Loucy (cell line): ENCODE measurements at regions not wholly inside any gene's neighbourhood (a gene's known extent, or its start where the extent isn't known, plus 50 kb on each side); places are given as distances from the start of the nearest gene placed in this dataset.

Experiments used
- H2AFZ ChIP-seq: fragments of 200-600 bp; sonication (generic); 2 replicates; pipeline ENCODE4 v1.6.0; 2016; ENCODE audit warnings: antibody characterized with exemption, mild to moderate bottlenecking, low read length, moderate library complexity
- H3F3A ChIP-seq: fragments of 200-600 bp; 2 replicates; pipeline ENCODE4 v1.6.0; 2016; ENCODE audit warnings: antibody characterized with exemption, low read depth, mild to moderate bottlenecking
- H3K27me3 ChIP-seq: fragments of 200-600 bp; sonication (generic); 2 replicates; pipeline ENCODE4 v1.6.1; 2014; ENCODE audit warnings: low read length, mild to moderate bottlenecking; ENCODE audit not compliant: insufficient read depth, poor library complexity, severe bottlenecking
- H3K36me3 ChIP-seq: fragments of 200-600 bp; sonication (generic); 2 replicates; pipeline ENCODE4 v1.6.1; 2016; ENCODE audit warnings: low read length; ENCODE audit not compliant: insufficient read depth
- H3K4me1 ChIP-seq: fragments of 200-600 bp; sonication (generic); 2 replicates; pipeline ENCODE4 v1.5.1; 2014; ENCODE audit warnings: low read length, mild to moderate bottlenecking; ENCODE audit not compliant: insufficient read depth, poor library complexity, severe bottlenecking
- H3K4me2 ChIP-seq: fragments of 200-600 bp; sonication (generic); 2 replicates; pipeline ENCODE4 v1.6.0; 2014; ENCODE audit warnings: antibody characterized with exemption, low read length, low read depth, mild to moderate bottlenecking; ENCODE audit not compliant: poor library complexity, severe bottlenecking
- H3K4me3 ChIP-seq: fragments of 200-600 bp; sonication (generic); 2 replicates; pipeline ENCODE4 v1.5.1; 2014; ENCODE audit warnings: low read length, mild to moderate bottlenecking, mixed read lengths; ENCODE audit not compliant: poor library complexity, severe bottlenecking
- H3K79me2 ChIP-seq: fragments of 200-600 bp; sonication (generic); 2 replicates; pipeline ENCODE4 v1.6.1; 2014; ENCODE audit warnings: low read length; ENCODE audit not compliant: insufficient read depth
- H3K9ac ChIP-seq: fragments of 200-600 bp; sonication (generic); 2 replicates; pipeline ENCODE4 v1.6.0; 2014; ENCODE audit warnings: mild to moderate bottlenecking, low read depth, low read length, moderate library complexity; ENCODE audit not compliant: poor library complexity, severe bottlenecking
- H3K9me2 ChIP-seq: fragments of 200-600 bp; sonication (generic); replicated peaks from 2 replicates; pipeline ENCODE4 v1.6.1; 2016; ENCODE audit warnings: low read depth, low read length, mixed read lengths
- H3K9me3 ChIP-seq: fragments of 200-600 bp; sonication (generic); 2 replicates; pipeline ENCODE4 v1.6.1; 2014; ENCODE audit warnings: mild to moderate bottlenecking, antibody characterized with exemption, low read length, low read depth; ENCODE audit not compliant: insufficient read depth
- H4K20me1 ChIP-seq: fragments of 200-600 bp; sonication (generic); 2 replicates; pipeline ENCODE4 v1.6.0; 2014; ENCODE audit warnings: antibody characterized with exemption, low read length, mild to moderate bottlenecking; ENCODE audit not compliant: insufficient read depth, poor library complexity, severe bottlenecking
- EZH2phosphoT487 ChIP-seq: fragments of 200-600 bp; IDR thresholded peaks from 2 replicates; pipeline ENCODE4 v1.6.1; 2018; ENCODE audit warnings: antibody characterized with exemption, mild to moderate bottlenecking, moderate library complexity, borderline replicate concordance
- TF ChIP-seq, protein P1 (sequence below): fragments of 200-600 bp; sonication (generic); conservative IDR thresholded peaks from 2 replicates; pipeline ENCODE4 v1.5.1; 2014; ENCODE audit warnings: mild to moderate bottlenecking, antibody characterized with exemption, low read length

DNA sequence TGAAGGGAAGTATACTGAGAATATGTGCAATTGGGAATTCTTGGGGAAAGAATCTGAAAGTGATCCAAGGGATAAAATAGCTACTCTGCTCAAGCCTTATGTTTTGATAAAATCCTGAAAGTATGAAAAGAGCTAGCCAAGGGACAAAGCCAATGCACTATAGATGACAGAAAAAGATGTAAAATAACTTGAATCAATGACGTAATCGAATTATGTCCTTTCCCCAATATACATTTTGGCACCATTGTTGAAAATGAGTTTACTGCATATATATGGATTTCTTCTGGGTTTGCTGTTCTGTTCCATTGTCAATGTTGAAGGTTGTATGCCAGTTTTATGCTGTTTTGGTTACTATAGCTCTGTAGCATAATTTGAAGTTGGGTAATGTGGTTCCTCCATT lies 407.3 kb downstream of the DCAF12L2 start:
- H3K4me2 ChIP-seq, result no peak overlapping the region
- H4K20me1 ChIP-seq, result no peaks in the 10 kb centered on the region
- H3K9ac ChIP-seq, result no peak overlapping the region
- H2AFZ ChIP-seq, result no peak overlapping the region
- H3F3A ChIP-seq, result no peaks in the 10 kb centered on the region
- no peaks in the 10 kb centered on the region for H3K79me2 ChIP-seq
- H3K4me1 ChIP-seq, result no peaks in the 10 kb centered on the region
- no peaks in the 10 kb centered on the region for H3K27me3 ChIP-seq
- no peaks in the 10 kb centered on the region for H3K9me3 ChIP-seq
- no peaks in the 10 kb centered on the region for H3K36me3 ChIP-seq
- H3K9me2 ChIP-seq, result no peaks in the 10 kb centered on the region
- no peak overlapping the region for H3K4me3 ChIP-seq
- TF ChIP-seq EZH2phosphoT487, result no peak
- TF ChIP-seq, protein P1, sequence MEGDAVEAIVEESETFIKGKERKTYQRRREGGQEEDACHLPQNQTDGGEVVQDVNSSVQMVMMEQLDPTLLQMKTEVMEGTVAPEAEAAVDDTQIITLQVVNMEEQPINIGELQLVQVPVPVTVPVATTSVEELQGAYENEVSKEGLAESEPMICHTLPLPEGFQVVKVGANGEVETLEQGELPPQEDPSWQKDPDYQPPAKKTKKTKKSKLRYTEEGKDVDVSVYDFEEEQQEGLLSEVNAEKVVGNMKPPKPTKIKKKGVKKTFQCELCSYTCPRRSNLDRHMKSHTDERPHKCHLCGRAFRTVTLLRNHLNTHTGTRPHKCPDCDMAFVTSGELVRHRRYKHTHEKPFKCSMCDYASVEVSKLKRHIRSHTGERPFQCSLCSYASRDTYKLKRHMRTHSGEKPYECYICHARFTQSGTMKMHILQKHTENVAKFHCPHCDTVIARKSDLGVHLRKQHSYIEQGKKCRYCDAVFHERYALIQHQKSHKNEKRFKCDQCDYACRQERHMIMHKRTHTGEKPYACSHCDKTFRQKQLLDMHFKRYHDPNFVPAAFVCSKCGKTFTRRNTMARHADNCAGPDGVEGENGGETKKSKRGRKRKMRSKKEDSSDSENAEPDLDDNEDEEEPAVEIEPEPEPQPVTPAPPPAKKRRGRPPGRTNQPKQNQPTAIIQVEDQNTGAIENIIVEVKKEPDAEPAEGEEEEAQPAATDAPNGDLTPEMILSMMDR, result no peak

DNA sequence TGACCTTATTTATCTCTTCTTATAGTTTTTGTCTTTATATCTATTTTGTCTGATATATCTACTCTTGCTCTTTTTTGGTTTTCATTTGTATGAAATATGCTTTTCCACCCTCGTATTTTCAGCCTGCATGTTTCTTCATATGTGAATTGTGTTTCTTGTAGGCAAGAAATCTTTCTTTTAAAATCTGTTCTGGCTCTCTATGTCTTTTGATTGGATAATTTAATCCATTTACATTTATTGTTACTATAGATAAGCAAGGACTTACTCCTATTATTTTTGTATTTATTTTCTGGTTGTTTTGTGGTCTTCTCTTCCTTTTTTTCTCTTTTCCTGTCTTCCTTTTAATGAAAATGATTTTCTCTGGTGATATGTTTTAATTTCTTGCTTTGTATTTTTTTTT lies 403.1 kb downstream of the DCAF12L2 start:
- no peaks in the 10 kb centered on the region for H4K20me1 ChIP-seq
- no peak overlapping the region for H3K9ac ChIP-seq
- TF ChIP-seq, protein P1, result no peak
- no peak for TF ChIP-seq EZH2phosphoT487
- no peaks in the 10 kb centered on the region for H3K9me3 ChIP-seq
- no peak overlapping the region for H3K4me3 ChIP-seq
- no peak overlapping the region for H3K4me2 ChIP-seq
- no peaks in the 10 kb centered on the region for H3K79me2 ChIP-seq
- H3K9me2 ChIP-seq, result no peaks in the 10 kb centered on the region
- no peaks in the 10 kb centered on the region for H3K36me3 ChIP-seq
- no peaks in the 10 kb centered on the region for H3K4me1 ChIP-seq
- H3K27me3 ChIP-seq, result no peaks in the 10 kb centered on the region
- no peak overlapping the region for H2AFZ ChIP-seq
- no peaks in the 10 kb centered on the region for H3F3A ChIP-seq

DNA sequence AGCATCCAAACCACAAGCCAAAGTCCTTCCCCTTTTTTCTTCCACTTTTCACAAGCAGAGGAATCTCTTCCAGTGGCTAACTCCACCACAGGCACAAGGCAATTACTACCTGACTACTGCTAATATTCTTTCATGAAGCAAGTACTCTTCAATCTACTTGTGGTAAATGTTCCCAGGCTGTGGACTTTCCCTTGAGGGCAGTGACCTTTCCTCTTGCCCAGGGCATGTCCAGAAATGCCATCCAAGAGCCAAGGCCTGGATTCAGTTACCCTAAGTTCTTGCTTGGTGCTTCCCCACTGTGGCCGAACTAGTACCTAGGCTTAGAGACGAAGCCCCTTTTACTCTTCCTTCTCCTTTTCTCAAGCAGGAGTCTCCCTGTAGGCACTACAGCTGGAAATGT lies 400.7 kb downstream of the DCAF12L2 start:
- H3F3A ChIP-seq, result no peaks in the 10 kb centered on the region
- no peaks in the 10 kb centered on the region for H3K4me1 ChIP-seq
- H3K36me3 ChIP-seq, result no peaks in the 10 kb centered on the region
- H3K4me3 ChIP-seq, result no peak overlapping the region
- no peak overlapping the region for H3K4me2 ChIP-seq
- no peaks in the 10 kb centered on the region for H4K20me1 ChIP-seq
- no peak overlapping the region for H3K9ac ChIP-seq
- no peak overlapping the region for H2AFZ ChIP-seq
- no peaks in the 10 kb centered on the region for H3K9me2 ChIP-seq
- no peaks in the 10 kb centered on the region for H3K27me3 ChIP-seq
- TF ChIP-seq EZH2phosphoT487, result no peak
- TF ChIP-seq, protein P1, result no peak
- H3K9me3 ChIP-seq, result no peaks in the 10 kb centered on the region
- no peaks in the 10 kb centered on the region for H3K79me2 ChIP-seq
